GM12878 (cell line): ENCODE measurements at regions not wholly inside any gene's neighbourhood (a gene's known extent, or its start where the extent isn't known, plus 50 kb on each side); places are given as distances from the start of the nearest gene placed in this dataset.

Experiments
- NFYA ChIP-seq: IDR thresholded peaks from 2 replicates; pipeline ENCODE4 v1.6.1; 2011; ENCODE audit warnings: low read depth, mild to moderate bottlenecking, low read length, improper control_type of control experiment, borderline replicate concordance
- REST ChIP-seq: IDR thresholded peaks from 2 replicates; pipeline ENCODE4 v1.6.1; 2012; ENCODE audit warnings: mild to moderate bottlenecking, low read depth, low read length

- no peak for TF ChIP-seq REST
- no peak for TF ChIP-seq NFYA
Observed at GRCh38 chr9:94005272-94005901, 50.2 kb upstream of the BARX1 start (continued).
